ENCODE measurements at regions not wholly inside any gene's neighbourhood (a gene's known extent, or its start where the extent isn't known, plus 50 kb on each side); places are given as distances from the start of the nearest gene placed in this dataset.
"Not testable (repeated sequence)": the region's sequence is repeated elsewhere in the genome, so short reads cannot be mapped to it uniquely, and the experiment has no call there.

- WGBS, 2 experiments (ENCODE audit: extremely low coverage in 2 of 2, insufficient read length in 1 of 2) = no CpG with 5 or more reads among the region's 9 CpGs
- H3K18ac ChIP-seq (ENCODE audit: low read depth, low read length); H4K20me1 ChIP-seq (ENCODE audit: insufficient read depth, low read length); H4K5ac ChIP-seq (ENCODE audit: low read depth, low read length); H2BK15ac ChIP-seq (ENCODE audit: low read depth, low read length); H3K56ac ChIP-seq (ENCODE audit: extremely low read depth, insufficient read depth, low read length); H3K36me3 ChIP-seq (ENCODE audit: control insufficient read depth, insufficient read depth, low read length); H2BK120ac ChIP-seq (ENCODE audit: low read depth, low read length); H3K79me1 ChIP-seq (ENCODE audit: low read depth in 1 of 2, low read length in 2 of 2); in situ Hi-C loops (cut with MboI; ENCODE audit: low sequenced_read_pairs); H3K27me3 ChIP-seq (ENCODE audit: control insufficient read depth, insufficient read depth, low read length); H2AFZ ChIP-seq (replicated peaks; ENCODE audit: low read length, poor library complexity); H4K8ac ChIP-seq (ENCODE audit: low read depth in 2 of 2, low read length in 2 of 2); BruUV-seq (replicated peaks); H2BK5ac ChIP-seq (ENCODE audit: low read depth, low read length, poor library complexity, severe bottlenecking); H3K14ac ChIP-seq (replicated peaks; ENCODE audit: low read depth, low read length); H3K4ac ChIP-seq (ENCODE audit: low read depth, low read length); H3K9me1 ChIP-seq (ENCODE audit: insufficient read depth, low read length); H3K9me3 ChIP-seq (ENCODE audit: control insufficient read depth, insufficient read depth, low read length); H2AK5ac ChIP-seq (ENCODE audit: low read depth, low read length); H3K4me1 ChIP-seq (ENCODE audit: control insufficient read depth, insufficient read depth, low read length); H3K4me2 ChIP-seq (ENCODE audit: low read depth, low read length); H3K9ac ChIP-seq (ENCODE audit: low read depth, low read length); CTCF ChIA-PET; H3K4me3 ChIP-seq (ENCODE audit: insufficient read depth, low read depth, low read length); H3K27ac ChIP-seq (ENCODE audit: insufficient read depth, low read length); H3K23ac ChIP-seq (ENCODE audit: low read depth, low read length); H4K91ac ChIP-seq (ENCODE audit: insufficient read depth, low read depth, low read length); ATAC-seq (ENCODE audit: low read depth); H2BK20ac ChIP-seq (ENCODE audit: low read depth, low read length); dilution Hi-C loops (cut with HindIII; ENCODE audit: low sequenced_read_pairs, unreplicated experiment); H2AK9ac ChIP-seq (replicated peaks; ENCODE audit: low read depth, low read length, poor library complexity); intact Hi-C loops (cut with micrococcal nuclease); POLR2A ChIA-PET (ENCODE audit: unreplicated experiment); DNase-seq: not testable (repeated sequence)
These were observed 157.2 kb upstream of the FAM20C start for GRCh38 chr7:35121-35541.

DNA sequence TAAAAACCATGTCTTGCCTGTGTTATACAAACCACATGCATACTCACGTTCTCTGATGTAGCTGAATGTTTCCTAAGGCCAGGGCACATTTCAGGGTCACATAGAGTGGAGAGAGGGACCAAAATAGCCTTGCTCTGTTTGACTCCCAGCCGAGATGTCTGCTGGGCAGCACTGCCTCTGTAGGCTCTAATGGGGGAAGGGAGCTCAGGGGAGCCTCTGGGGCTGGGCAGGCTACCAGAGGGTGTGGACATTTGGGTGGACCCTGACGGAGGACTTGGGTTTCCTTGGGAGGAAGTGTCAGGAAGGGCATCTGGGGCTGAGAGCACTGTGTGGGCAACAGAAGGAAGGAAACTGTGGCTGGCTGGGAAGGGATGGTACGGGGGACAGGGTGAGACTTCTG, 155.8 kb upstream of the FAM20C start:
- H3K23ac ChIP-seq (ENCODE audit: low read depth, low read length); H2BK120ac ChIP-seq (ENCODE audit: low read depth, low read length); H2AFZ ChIP-seq (replicated peaks; ENCODE audit: low read length, poor library complexity); H3K79me1 ChIP-seq (ENCODE audit: low read depth in 1 of 2, low read length in 2 of 2); DNase-seq; H4K8ac ChIP-seq (ENCODE audit: low read depth in 2 of 2, low read length in 2 of 2); H2BK5ac ChIP-seq (ENCODE audit: low read depth, low read length, poor library complexity, severe bottlenecking); intact Hi-C loops (cut with micrococcal nuclease); H3K56ac ChIP-seq (ENCODE audit: extremely low read depth, insufficient read depth, low read length); H2AK5ac ChIP-seq (ENCODE audit: low read depth, low read length); H3K4me2 ChIP-seq (ENCODE audit: low read depth, low read length); BruUV-seq (replicated peaks); H4K20me1 ChIP-seq (ENCODE audit: insufficient read depth, low read length); CTCF ChIA-PET; H3K27me3 ChIP-seq (ENCODE audit: control insufficient read depth, insufficient read depth, low read length); H3K9me3 ChIP-seq (ENCODE audit: control insufficient read depth, insufficient read depth, low read length); H3K4me1 ChIP-seq (ENCODE audit: control insufficient read depth, insufficient read depth, low read length); H2BK15ac ChIP-seq (ENCODE audit: low read depth, low read length); in situ Hi-C loops (cut with MboI; ENCODE audit: low sequenced_read_pairs); H4K91ac ChIP-seq (ENCODE audit: insufficient read depth, low read depth, low read length); POLR2A ChIA-PET (ENCODE audit: unreplicated experiment); H2BK20ac ChIP-seq (ENCODE audit: low read depth, low read length); H3K18ac ChIP-seq (ENCODE audit: low read depth, low read length); ATAC-seq (ENCODE audit: low read depth); H3K14ac ChIP-seq (replicated peaks; ENCODE audit: low read depth, low read length); H3K36me3 ChIP-seq (ENCODE audit: control insufficient read depth, insufficient read depth, low read length); H4K5ac ChIP-seq (ENCODE audit: low read depth, low read length); H3K9me1 ChIP-seq (ENCODE audit: insufficient read depth, low read length); H2AK9ac ChIP-seq (replicated peaks; ENCODE audit: low read depth, low read length, poor library complexity); H3K4me3 ChIP-seq (ENCODE audit: insufficient read depth, low read depth, low read length); H3K27ac ChIP-seq (ENCODE audit: insufficient read depth, low read length); H3K9ac ChIP-seq (ENCODE audit: low read depth, low read length); dilution Hi-C loops (cut with HindIII; ENCODE audit: low sequenced_read_pairs, unreplicated experiment); H3K4ac ChIP-seq (ENCODE audit: low read depth, low read length): not testable (repeated sequence)
- no CpG with 5 or more reads among the region's 4 CpGs for WGBS, 2 experiments (ENCODE audit: extremely low coverage in 2 of 2, insufficient read length in 1 of 2)

Measured in IMR-90 (cell line).